ENCODE measurements at regions not wholly inside any gene's neighbourhood (a gene's known extent, or its start where the extent isn't known, plus 50 kb on each side); places are given as distances from the start of the nearest gene placed in this dataset.
"Not testable (repeated sequence)": the region's sequence is repeated elsewhere in the genome, so short reads cannot be mapped to it uniquely, and the experiment has no call there.

GRCh38 chr6:26232306-26232939, 132.6 kb upstream of the BTN3A2 start:
- DNase-seq (ENCODE audit: low read depth in 2 of 2), result no peak
- TF ChIP-seq, protein P1, sequence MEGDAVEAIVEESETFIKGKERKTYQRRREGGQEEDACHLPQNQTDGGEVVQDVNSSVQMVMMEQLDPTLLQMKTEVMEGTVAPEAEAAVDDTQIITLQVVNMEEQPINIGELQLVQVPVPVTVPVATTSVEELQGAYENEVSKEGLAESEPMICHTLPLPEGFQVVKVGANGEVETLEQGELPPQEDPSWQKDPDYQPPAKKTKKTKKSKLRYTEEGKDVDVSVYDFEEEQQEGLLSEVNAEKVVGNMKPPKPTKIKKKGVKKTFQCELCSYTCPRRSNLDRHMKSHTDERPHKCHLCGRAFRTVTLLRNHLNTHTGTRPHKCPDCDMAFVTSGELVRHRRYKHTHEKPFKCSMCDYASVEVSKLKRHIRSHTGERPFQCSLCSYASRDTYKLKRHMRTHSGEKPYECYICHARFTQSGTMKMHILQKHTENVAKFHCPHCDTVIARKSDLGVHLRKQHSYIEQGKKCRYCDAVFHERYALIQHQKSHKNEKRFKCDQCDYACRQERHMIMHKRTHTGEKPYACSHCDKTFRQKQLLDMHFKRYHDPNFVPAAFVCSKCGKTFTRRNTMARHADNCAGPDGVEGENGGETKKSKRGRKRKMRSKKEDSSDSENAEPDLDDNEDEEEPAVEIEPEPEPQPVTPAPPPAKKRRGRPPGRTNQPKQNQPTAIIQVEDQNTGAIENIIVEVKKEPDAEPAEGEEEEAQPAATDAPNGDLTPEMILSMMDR (IDR thresholded peaks at IDR 0.05; ENCODE audit: low read depth, low read length), result no peak
- H3K4me3 ChIP-seq (replicated peaks in 1 of 2; ENCODE audit: low read depth in 2 of 2, low read length in 2 of 2), result no peak overlapping the region

GRCh38 chr6:26232940-26233648, 131.9 kb upstream of the BTN3A2 start:
- TF ChIP-seq, protein P1 (IDR thresholded peaks at IDR 0.05; ENCODE audit: low read depth, low read length), result no peak
- peak overlapping the region; percentile 52 to 58 for H3K4me3 ChIP-seq (replicated peaks in 1 of 2; ENCODE audit: low read depth in 2 of 2, low read length in 2 of 2)
- peak; percentile 75 to 80 for DNase-seq (ENCODE audit: low read depth in 2 of 2)

DNA sequence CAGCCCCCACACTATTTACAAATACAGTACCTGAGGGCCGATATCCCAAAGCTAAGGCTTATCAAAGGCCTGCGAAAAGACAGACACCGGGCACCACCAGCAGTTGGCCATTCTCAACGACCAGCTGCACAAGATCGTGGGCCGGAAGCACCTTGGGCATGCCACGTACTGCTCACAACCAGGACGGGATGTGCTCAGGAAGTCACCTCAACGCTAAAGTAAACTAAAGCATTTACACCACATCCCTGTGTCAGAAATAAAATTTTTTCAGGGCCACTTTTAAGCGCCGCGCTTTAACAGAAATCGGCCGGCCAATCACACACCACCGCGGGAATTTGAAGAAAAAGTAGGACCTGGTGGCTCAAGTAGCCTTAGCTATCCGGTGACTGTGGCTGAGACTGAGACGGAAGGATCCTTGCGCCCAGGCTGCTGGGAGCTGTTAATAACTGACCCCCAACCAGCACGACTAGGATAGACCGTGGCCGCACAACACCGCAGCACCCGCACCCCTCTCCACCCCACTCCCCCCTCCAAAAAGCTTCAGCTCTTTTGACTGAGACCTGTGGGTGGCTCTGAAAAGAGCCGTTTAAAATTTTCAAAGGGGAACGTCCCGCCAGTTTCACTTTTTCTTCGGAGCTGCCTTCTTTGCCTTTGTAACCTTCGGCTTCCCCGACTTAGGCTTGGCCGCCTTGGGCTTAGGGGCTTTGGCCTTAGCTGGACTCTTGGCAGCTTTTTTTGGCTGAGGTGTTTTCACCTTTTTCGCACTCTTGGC, 131.2 kb upstream of the BTN3A2 start:
- H3K4me3 ChIP-seq (replicated peaks in 1 of 2; ENCODE audit: low read depth in 2 of 2, low read length in 2 of 2), result peak overlapping the region; percentile 52 to 58
- DNase-seq (ENCODE audit: low read depth in 2 of 2), result peak; percentile 69 to 73
- TF ChIP-seq, protein P1 (IDR thresholded peaks at IDR 0.05; ENCODE audit: low read depth, low read length), result no peak

- TF ChIP-seq, protein P1 (IDR thresholded peaks at IDR 0.05; ENCODE audit: low read depth, low read length), result no peak
- peak; percentile 91 for DNase-seq (ENCODE audit: low read depth in 2 of 2)
- H3K4me3 ChIP-seq (replicated peaks in 1 of 2; ENCODE audit: low read depth in 2 of 2, low read length in 2 of 2), result peak overlapping the region; percentile 52 to 58
Observed at GRCh38 chr6:26234421-26235301, 130.3 kb upstream of the BTN3A2 start.

DNA sequence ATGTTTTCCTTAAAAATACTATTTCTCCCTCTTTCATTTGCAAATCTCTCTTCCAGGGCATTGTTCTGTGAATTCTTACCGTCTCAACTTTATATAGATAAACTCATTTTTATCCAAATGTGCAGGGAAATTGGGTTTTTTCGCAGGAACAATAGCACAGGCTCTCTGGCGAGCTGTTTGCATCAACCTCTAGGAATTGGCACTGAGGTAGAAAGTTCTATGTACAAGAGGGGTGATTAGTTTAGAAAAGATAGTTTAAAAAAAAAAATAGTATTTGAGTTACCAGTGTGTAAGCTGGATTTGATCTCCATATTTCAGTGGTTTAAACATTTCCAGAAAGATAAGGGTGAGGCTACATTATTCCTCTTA, 129.7 kb upstream of the BTN3A2 start:
- TF ChIP-seq, protein P1 (IDR thresholded peaks at IDR 0.05; ENCODE audit: low read depth, low read length), result no peak
- DNase-seq (ENCODE audit: low read depth in 2 of 2), result peak; percentile 36 to 45
- H3K4me3 ChIP-seq (replicated peaks in 1 of 2; ENCODE audit: low read depth in 2 of 2, low read length in 2 of 2), result peak overlapping the region; percentile 52 to 58

- DNase-seq (ENCODE audit: low read depth in 2 of 2), result not testable (repeated sequence)
- peak overlapping the region in 1 of 2 donors; percentile 56 for H3K4me3 ChIP-seq (replicated peaks in 1 of 2; ENCODE audit: low read depth in 2 of 2, low read length in 2 of 2)
Observed at GRCh38 chr6:26239415-26239814, 125.6 kb upstream of the BTN3A2 start.

All from cardiac fibroblast (primary cell).